Body of pancreas (tissue), 4 donors: ENCODE measurements at regions not wholly inside any gene's neighbourhood (a gene's known extent, or its start where the extent isn't known, plus 50 kb on each side); places are given as distances from the start of the nearest gene placed in this dataset.

ENCODE experiments used
- CTCF ChIP-seq, 7 experiments: fragments of 450-650 bp in 4 of 7; fragments of 200-600 bp in 3 of 7; sonication (generic) in 3 of 7; IDR thresholded peaks; one replicate each; pipeline ENCODE4 v1.5.1; 2016 to 2019; ENCODE audit warnings: antibody characterized with exemption in 7 of 7
- POLR2A ChIP-seq, 3 donors: fragments of 450-650 bp; IDR thresholded peaks; one replicate each; pipeline ENCODE4 v1.6.1; 2016; ENCODE audit warnings: antibody characterized with exemption in 3 of 3, mild to moderate bottlenecking in 2 of 3

GRCh38 chr4:141912831-141913230 is 276.4 kb downstream of the IL15 start:
- no peak for TF ChIP-seq CTCF (IDR thresholded peaks at IDR 0.05)
- TF ChIP-seq POLR2A (IDR thresholded peaks at IDR 0.05): no peak
